ENCODE measurements at regions not wholly inside any gene's neighbourhood (a gene's known extent, or its start where the extent isn't known, plus 50 kb on each side); places are given as distances from the start of the nearest gene placed in this dataset.

- no peak for DNase-seq
Observed at GRCh38 chr2:126356631-126357030, 299.3 kb upstream of the GYPC start.

- DNase-seq, result no peak
Observed at GRCh38 chr2:126358122-126358521, 297.8 kb upstream of the GYPC start.

DNA sequence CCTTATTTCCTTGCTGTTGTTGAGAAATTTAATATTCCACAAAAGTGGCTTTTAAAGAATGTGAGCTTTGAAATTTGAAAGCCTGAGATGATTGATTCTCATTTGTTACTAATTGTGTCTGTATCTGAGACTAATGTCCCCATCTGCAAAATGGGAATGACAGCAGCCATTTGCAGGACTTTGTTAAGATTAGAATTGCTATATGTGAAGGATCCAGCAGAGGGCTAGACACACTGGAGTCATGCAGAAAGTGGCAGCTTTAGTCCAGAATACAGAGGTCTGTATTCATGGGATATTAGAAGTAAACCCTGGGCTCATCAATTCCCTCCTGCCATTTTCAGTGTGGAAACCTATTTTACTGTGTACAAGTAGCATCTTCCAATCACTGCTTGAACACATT, 296.5 kb upstream of the GYPC start:
- no peak for DNase-seq

DNA sequence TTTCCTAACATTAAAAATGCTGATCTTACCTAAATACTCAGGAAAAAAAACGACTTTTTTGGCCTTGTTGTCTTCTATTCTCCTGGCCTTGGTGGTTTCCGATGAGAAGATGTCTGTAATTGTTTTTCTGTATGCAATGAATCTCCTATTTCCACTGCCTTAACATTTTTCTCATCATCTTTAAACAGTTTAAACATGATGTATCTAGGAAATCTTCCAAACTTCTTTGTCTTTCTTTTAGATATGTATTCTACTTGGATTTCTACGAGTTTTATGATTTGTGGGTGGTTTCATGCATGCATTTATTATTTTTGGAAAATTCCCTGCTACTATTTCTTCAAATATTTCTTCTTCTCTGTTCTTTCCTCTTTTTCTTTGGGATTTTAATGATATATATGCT, 288.6 kb upstream of the GYPC start:
- no peak for DNase-seq

GRCh38 chr2:126368758-126369157, 287.2 kb upstream of the GYPC start:
- DNase-seq, result no peak

- no peak for DNase-seq
Observed at GRCh38 chr2:126370201-126370600, 285.8 kb upstream of the GYPC start.

GRCh38 chr2:126372406-126372805, 283.6 kb upstream of the GYPC start:
- no peak for DNase-seq

DNA sequence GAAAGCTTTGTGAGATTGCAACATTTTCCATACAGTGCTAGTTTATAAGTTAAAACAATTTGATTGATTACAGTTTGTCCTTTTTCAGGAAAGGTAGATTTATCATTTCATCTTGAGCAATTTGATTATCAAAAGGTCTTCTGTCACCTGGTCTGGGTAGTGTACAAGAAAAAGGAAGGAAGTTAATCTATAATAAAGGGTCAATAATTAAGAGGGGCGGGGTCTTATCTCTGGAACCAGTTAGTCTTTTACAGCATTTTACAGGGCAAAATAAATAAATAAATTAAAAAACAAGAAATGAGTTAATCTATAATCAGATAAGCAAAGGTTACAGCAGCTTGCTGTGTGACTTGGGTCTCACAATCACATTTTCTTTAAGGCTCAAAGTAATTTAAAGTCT, 277.8 kb upstream of the GYPC start:
- DNase-seq, result no peak

GRCh38 chr2:126381091-126381490, 274.9 kb upstream of the GYPC start:
- no peak for DNase-seq

- no peak for DNase-seq
Observed at GRCh38 chr2:126382998-126383397, 273.0 kb upstream of the GYPC start.

DNA sequence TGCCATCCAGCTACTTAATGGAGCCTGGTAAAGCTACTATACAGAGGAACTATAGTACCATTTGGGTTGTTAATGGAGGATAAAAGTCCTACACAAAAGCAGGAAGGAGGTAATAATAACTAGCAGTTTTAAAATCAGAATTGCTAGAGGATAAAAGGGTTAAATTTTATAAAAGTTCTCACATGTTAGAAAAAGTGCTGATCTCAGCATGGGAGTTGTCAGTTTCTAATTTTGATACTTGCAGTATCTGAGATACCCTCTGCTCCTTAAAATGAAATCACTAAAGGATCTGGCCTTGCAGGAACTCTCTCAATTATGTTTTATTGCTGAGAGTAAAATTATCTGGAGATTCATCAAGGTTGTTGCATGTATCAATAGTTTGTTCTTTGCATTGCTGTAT, 272.2 kb upstream of the GYPC start:
- DNase-seq, result no peak

DNA sequence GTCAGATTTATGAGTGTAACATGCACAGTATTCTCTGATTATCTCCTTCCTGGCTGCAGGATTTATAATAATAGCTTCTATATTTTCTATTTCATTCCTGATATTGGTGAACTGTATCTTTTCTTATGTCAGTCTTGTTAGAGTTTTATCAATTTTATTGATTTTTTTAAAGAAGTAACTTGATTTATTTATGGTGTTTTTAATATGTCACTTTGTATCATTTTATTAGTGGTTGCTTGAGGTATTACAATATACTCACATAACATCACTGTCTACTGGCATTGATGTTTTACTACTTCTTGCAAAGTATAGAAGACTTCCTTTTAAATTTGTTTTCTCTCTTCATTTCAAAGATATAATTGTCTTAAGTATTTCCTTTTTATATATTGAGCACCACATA, 270.5 kb upstream of the GYPC start:
- no peak for DNase-seq

GRCh38 chr2:126385983-126386382, 270.0 kb upstream of the GYPC start:
- DNase-seq, result no peak

DNA sequence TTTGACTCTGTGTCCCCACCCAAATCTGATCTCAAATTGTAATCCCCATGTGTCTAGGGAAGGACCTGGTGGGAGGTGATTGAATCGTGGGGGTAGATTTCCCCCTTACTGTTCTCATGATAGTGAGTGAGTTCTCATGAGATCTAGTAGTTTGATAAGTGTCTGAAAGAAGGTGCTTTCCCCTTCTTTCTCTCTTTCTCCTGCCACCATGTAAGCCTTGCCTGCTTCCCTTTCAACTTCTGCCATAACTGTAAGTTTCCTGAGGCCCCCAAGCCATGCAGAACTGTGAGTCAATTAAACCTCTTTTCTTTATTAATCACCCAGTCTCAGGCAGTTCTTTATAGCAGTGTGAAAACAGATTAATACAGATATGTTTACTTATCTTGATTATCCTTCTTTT, 266.5 kb upstream of the GYPC start:
- no peak for DNase-seq

GRCh38 chr2:126392889-126393288, 263.1 kb upstream of the GYPC start:
- no peak for DNase-seq

GRCh38 chr2:126399001-126399400, 257.0 kb upstream of the GYPC start:
- DNase-seq, result no peak

- DNase-seq, result no peak
Observed at GRCh38 chr2:126403039-126403628, 252.8 kb upstream of the GYPC start.

- no peak for DNase-seq
Observed at GRCh38 chr2:126406267-126406666, 249.7 kb upstream of the GYPC start.

- DNase-seq, result no peak
Observed at GRCh38 chr2:126408671-126409070, 247.3 kb upstream of the GYPC start.

DNA sequence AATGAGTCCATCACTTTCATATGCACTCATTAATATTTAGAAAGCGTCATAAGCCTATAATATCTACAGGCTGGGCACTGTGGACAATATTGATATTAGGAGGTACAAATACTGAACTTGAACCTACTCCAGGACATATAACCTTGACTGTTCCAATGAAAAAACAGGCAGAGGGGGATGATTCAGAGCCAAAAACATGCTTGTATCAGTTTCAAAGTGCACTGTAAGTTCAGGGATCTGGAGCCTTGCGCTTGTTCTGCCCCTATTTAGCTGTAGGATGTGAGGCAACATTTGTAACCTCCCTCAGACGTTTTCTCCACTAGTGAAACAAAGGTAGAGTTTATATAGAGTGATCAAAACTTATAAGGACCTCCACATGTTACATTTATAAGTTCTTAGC, 246.1 kb upstream of the GYPC start:
- no peak for DNase-seq

DNA sequence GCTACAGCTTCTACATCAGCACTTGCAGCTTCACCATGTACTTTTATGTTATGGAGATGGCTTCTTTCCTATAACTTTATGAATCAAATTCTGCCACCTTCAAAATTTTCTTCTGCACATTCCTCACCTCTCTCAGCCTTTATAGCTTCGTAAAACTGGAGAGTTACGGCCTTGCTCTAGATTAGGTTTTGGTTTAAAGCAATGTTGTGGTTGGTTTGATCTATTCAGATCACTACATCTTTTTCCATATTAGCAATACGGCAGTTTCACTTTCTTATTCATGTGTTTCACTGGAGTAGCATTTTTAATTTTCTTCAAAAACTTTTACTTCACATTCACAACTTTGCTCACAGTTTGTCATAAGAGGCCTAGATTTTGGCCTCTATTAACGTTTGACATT, 242.9 kb upstream of the GYPC start:
- no peak for DNase-seq

GRCh38 chr2:126419403-126419802, 236.6 kb upstream of the GYPC start:
- DNase-seq, result no peak

- no peak for DNase-seq
Observed at GRCh38 chr2:126425943-126426342, 230.0 kb upstream of the GYPC start.

- no peak for DNase-seq
Observed at GRCh38 chr2:126429103-126429502, 226.9 kb upstream of the GYPC start.

- no peak for DNase-seq
Observed at GRCh38 chr2:126431136-126431535, 224.8 kb upstream of the GYPC start.

- no peak for DNase-seq
Observed at GRCh38 chr2:126436411-126436810, 219.5 kb upstream of the GYPC start.

All from NCI-H2081 treated with DMSO at 0.1 percent for 48 hours (cell line).